UCSD-AML1 (cell line): ENCODE measurements at regions not wholly inside any gene's neighbourhood (a gene's known extent, or its start where the extent isn't known, plus 50 kb on each side); places are given as distances from the start of the nearest gene placed in this dataset.
"Not testable (repeated sequence)": the region's sequence is repeated elsewhere in the genome, so short reads cannot be mapped to it uniquely, and the experiment has no call there.

Source experiments
- DNase-seq: peaks from one replicate; lab custom pipeline; 2025; ENCODE audit not compliant: unreplicated experiment; lab: John Stamatoyannopoulos, UW

- DNase-seq = no peak
Measured at GRCh38 chr3:153889905-153890334, 231.3 kb upstream of the ARHGEF26 start.

- DNase-seq = no peak
Measured at GRCh38 chr3:153892126-153892525, 229.1 kb upstream of the ARHGEF26 start.

- DNase-seq = no peak
Measured at GRCh38 chr3:153894857-153895256, 226.3 kb upstream of the ARHGEF26 start.

- no peak for DNase-seq
Measured at GRCh38 chr3:153896197-153896596, 225.0 kb upstream of the ARHGEF26 start.

- no peak for DNase-seq
Measured at GRCh38 chr3:153897025-153897723, 224.0 kb upstream of the ARHGEF26 start.

GRCh38 chr3:153897842-153898241 lies 223.3 kb upstream of the ARHGEF26 start:
- no peak for DNase-seq

- no peak for DNase-seq
Measured at GRCh38 chr3:153901152-153901551, 220.0 kb upstream of the ARHGEF26 start.

- DNase-seq = no peak
Measured at GRCh38 chr3:153901991-153902390, 219.2 kb upstream of the ARHGEF26 start.

GRCh38 chr3:153903430-153903829 lies 217.8 kb upstream of the ARHGEF26 start:
- DNase-seq = no peak

GRCh38 chr3:153906366-153906765 lies 214.8 kb upstream of the ARHGEF26 start:
- no peak for DNase-seq

GRCh38 chr3:153910387-153910786 lies 210.8 kb upstream of the ARHGEF26 start:
- DNase-seq = no peak

GRCh38 chr3:153911116-153911515 lies 210.1 kb upstream of the ARHGEF26 start:
- no peak for DNase-seq

GRCh38 chr3:153919773-153920172 lies 201.4 kb upstream of the ARHGEF26 start:
- no peak for DNase-seq

GRCh38 chr3:153921826-153922225 lies 199.4 kb upstream of the ARHGEF26 start:
- no peak for DNase-seq

GRCh38 chr3:153925841-153926514 lies 195.2 kb upstream of the ARHGEF26 start:
- DNase-seq = no peak

- no peak for DNase-seq
Measured at GRCh38 chr3:153927107-153927506, 194.1 kb upstream of the ARHGEF26 start.

GRCh38 chr3:153928851-153929250 lies 192.3 kb upstream of the ARHGEF26 start:
- DNase-seq = no peak

GRCh38 chr3:153933481-153933880 lies 187.7 kb upstream of the ARHGEF26 start:
- not testable (repeated sequence) for DNase-seq

GRCh38 chr3:153944084-153944483 lies 177.1 kb upstream of the ARHGEF26 start:
- DNase-seq = no peak

GRCh38 chr3:153951276-153951675 lies 169.9 kb upstream of the ARHGEF26 start:
- no peak for DNase-seq

- DNase-seq = no peak
Measured at GRCh38 chr3:153952091-153952490, 169.1 kb upstream of the ARHGEF26 start.

- no peak for DNase-seq
Measured at GRCh38 chr3:153956613-153957012, 164.6 kb upstream of the ARHGEF26 start.

- no peak for DNase-seq
Measured at GRCh38 chr3:153957421-153957820, 163.8 kb upstream of the ARHGEF26 start.
